Lower leg skin (tissue), 4 donors: ENCODE measurements at regions not wholly inside any gene's neighbourhood (a gene's known extent, or its start where the extent isn't known, plus 50 kb on each side); places are given as distances from the start of the nearest gene placed in this dataset.

Experiments
- DNase-seq, 2 donors: peaks; one replicate each; pipeline ENCODE4 v3.0.0-alpha.2; 2019; ENCODE audit warnings: low spot score in 2 of 2
- H3K4me3 ChIP-seq: fragments of 200-600 bp; sonication (generic); 2 replicates; pipeline ENCODE4 v1.5.1; 2017; ENCODE audit warnings: mild to moderate bottlenecking, low read depth; ENCODE audit not compliant: poor library complexity, severe bottlenecking
- POLR2A ChIP-seq, 2 donors: fragments of 450-650 bp; IDR thresholded peaks; one replicate each; pipeline ENCODE4 v1.6.1; 2016 to 2017; ENCODE audit warnings: antibody characterized with exemption in 2 of 2, mild to moderate bottlenecking in 1 of 2, moderate library complexity in 1 of 2
- WGBS, 2 donors: methylation state at CpG; one replicate each; pipeline ENCODE4 v1.1.5; 2018; 5-methylcytosine and 5-hydroxymethylcytosine counted together
- intact Hi-C: fragments of 100-400 bp; cut with DNase I; formaldehyde crosslinking; loops from one replicate; pipeline ENCODE4 v1.15.0; 2023; ENCODE audit warnings: low total_unique reads
- TF ChIP-seq, protein P1 (sequence below), 3 donors: fragments of 450-650 bp; IDR thresholded peaks; one replicate each; pipeline ENCODE4 v1.5.1; 2016; ENCODE audit warnings: antibody characterized with exemption in 3 of 3, mild to moderate bottlenecking in 3 of 3, moderate library complexity in 2 of 3

GRCh38 chr20:56865055-56865454 is 235.9 kb downstream of the TFAP2C start:
- 15 to 17% methylated on average over 9 to 10 of the region's 10 CpGs for WGBS, 2 donors
- H3K4me3 ChIP-seq: no peak overlapping the region
- intact Hi-C loops: no loop called here
- peak; percentile 44 to 88 for DNase-seq
- TF ChIP-seq, protein P1, sequence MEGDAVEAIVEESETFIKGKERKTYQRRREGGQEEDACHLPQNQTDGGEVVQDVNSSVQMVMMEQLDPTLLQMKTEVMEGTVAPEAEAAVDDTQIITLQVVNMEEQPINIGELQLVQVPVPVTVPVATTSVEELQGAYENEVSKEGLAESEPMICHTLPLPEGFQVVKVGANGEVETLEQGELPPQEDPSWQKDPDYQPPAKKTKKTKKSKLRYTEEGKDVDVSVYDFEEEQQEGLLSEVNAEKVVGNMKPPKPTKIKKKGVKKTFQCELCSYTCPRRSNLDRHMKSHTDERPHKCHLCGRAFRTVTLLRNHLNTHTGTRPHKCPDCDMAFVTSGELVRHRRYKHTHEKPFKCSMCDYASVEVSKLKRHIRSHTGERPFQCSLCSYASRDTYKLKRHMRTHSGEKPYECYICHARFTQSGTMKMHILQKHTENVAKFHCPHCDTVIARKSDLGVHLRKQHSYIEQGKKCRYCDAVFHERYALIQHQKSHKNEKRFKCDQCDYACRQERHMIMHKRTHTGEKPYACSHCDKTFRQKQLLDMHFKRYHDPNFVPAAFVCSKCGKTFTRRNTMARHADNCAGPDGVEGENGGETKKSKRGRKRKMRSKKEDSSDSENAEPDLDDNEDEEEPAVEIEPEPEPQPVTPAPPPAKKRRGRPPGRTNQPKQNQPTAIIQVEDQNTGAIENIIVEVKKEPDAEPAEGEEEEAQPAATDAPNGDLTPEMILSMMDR (IDR thresholded peaks at IDR 0.05): no peak
- TF ChIP-seq POLR2A (IDR thresholded peaks at IDR 0.05): no peak

DNA sequence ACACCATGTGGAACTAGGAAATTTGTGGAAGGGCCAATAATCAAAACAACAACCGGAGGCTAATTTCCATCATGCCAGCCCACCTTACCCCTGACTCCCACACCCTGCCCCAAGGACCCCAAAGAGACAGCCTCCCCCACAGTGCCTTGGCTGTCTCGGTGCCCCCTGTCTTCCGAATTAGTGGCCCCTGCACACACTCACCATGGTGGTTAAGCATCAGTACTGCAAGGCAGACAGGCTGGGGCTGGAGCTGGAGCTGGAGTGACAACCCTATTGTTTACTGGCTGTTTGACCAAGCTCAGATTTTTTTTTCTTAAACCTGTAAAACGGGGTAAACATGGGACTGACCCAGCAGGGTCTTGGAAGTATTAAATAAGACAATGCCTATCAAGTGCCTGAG is 238.0 kb downstream of the TFAP2C start:
- TF ChIP-seq POLR2A (IDR thresholded peaks at IDR 0.05): no peak
- TF ChIP-seq, protein P1 (IDR thresholded peaks at IDR 0.05): no peak
- intact Hi-C loops: no loop called here
- no peak overlapping the region for H3K4me3 ChIP-seq
- 84% methylated on average over 4 of the region's 4 CpGs for WGBS, 2 donors
- no peak for DNase-seq

GRCh38 chr20:56868746-56869145 is 239.6 kb downstream of the TFAP2C start:
- WGBS, 2 donors: 33 to 41% methylated on average over 4 of the region's 4 CpGs

DNA sequence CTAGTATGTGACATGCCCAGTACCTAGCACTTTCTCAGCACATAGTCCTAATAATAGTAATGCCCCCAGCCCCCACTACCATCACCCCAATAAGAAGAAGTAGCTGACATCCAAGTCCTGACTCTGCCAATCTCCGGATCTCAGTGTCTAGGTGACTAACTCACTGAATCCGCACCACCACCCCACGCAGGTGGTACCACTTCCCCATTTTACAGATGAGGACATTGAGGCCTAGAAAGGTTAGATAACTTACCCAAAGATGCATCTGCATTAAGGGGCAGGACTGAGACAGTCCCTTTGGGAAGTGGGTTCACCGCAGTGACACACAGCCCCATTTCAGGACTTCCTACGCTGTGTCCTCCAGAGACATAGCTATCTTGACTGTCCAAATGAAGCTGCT is 241.2 kb downstream of the TFAP2C start:
- intact Hi-C loops: no loop called here
- no peak for DNase-seq
- WGBS, 2 donors: 93 to 97% methylated on average over 5 of the region's 5 CpGs
- TF ChIP-seq POLR2A (IDR thresholded peaks at IDR 0.05): no peak
- TF ChIP-seq, protein P1 (IDR thresholded peaks at IDR 0.05): no peak
- H3K4me3 ChIP-seq: no peak overlapping the region

More at GRCh38 chr20:56868746-56869145, 239.6 kb downstream of the TFAP2C start:
- no peak for TF ChIP-seq POLR2A (IDR thresholded peaks at IDR 0.05)
- TF ChIP-seq, protein P1 (IDR thresholded peaks at IDR 0.05): no peak
- H3K4me3 ChIP-seq: no peak overlapping the region
- intact Hi-C loops: no loop called here
- no peak for DNase-seq

DNA sequence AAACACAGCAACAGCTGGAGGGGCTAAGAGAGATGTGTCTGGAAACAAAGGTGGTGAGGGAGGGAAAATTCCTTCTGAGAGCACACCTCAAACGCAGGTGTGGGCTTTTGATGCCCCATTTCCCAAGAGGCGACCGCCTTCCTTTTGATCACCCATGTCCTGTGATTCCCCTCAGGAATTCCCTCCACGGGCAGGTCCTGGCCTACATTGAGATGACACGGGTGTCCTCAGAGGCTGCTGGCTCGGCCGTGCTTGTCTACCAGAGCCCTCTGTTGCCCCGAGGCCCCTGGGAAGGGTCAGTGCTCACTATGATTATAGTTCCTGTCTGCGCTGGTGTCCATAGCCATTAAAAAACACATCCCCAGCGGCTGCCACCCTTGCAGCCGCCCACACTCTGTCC is 242.6 kb downstream of the TFAP2C start:
- TF ChIP-seq POLR2A (IDR thresholded peaks at IDR 0.05): no peak
- TF ChIP-seq, protein P1 (IDR thresholded peaks at IDR 0.05): no peak
- H3K4me3 ChIP-seq: no peak overlapping the region
- intact Hi-C loops: no loop called here
- no peak for DNase-seq
- 77 to 78% methylated on average over 11 of the region's 11 CpGs for WGBS, 2 donors
